B cell (primary cell): ENCODE measurements at regions not wholly inside any gene's neighbourhood (a gene's known extent, or its start where the extent isn't known, plus 50 kb on each side); places are given as distances from the start of the nearest gene placed in this dataset.

Source experiments
- EZH2 ChIP-seq: IDR thresholded peaks from 2 replicates; pipeline ENCODE4 v1.6.1; 2012; ENCODE audit warnings: borderline replicate concordance, low read depth, mild to moderate bottlenecking, moderate library complexity, low read length; ENCODE audit not compliant: insufficient read depth, poor library complexity, severe bottlenecking
- TF ChIP-seq, protein P1 (sequence below): fragments of 200-600 bp; IDR thresholded peaks from one replicate; pipeline ENCODE4 v1.8.0; 2022; ENCODE audit warnings: antibody characterized with exemption, mild to moderate bottlenecking

DNA sequence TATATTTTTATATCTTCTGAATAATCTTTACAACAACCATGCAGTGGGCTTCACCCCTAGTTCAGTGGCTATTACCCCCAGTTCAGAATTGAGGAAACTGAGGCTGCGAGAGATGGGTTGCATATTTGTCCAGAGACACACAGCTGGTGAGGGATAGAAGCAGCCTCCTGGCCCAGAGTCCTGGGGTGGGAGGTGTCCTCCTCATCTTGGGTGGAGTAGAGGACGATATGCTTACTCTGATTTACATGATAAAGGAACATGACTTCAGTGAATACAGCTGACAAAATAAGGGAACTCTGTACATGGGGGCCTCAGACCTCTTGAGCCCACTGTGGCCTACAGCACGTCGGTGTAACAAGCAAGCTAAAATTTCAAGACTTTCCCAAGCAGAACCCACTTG is 214.7 kb downstream of the FBXO15 start:
- TF ChIP-seq, protein P1, sequence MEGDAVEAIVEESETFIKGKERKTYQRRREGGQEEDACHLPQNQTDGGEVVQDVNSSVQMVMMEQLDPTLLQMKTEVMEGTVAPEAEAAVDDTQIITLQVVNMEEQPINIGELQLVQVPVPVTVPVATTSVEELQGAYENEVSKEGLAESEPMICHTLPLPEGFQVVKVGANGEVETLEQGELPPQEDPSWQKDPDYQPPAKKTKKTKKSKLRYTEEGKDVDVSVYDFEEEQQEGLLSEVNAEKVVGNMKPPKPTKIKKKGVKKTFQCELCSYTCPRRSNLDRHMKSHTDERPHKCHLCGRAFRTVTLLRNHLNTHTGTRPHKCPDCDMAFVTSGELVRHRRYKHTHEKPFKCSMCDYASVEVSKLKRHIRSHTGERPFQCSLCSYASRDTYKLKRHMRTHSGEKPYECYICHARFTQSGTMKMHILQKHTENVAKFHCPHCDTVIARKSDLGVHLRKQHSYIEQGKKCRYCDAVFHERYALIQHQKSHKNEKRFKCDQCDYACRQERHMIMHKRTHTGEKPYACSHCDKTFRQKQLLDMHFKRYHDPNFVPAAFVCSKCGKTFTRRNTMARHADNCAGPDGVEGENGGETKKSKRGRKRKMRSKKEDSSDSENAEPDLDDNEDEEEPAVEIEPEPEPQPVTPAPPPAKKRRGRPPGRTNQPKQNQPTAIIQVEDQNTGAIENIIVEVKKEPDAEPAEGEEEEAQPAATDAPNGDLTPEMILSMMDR: no peak
- no peak for TF ChIP-seq EZH2
